Dedifferentiated amniotic fluid mesenchymal stem cell (primary cell): ENCODE measurements at regions not wholly inside any gene's neighbourhood (a gene's known extent, or its start where the extent isn't known, plus 50 kb on each side); places are given as distances from the start of the nearest gene placed in this dataset.
"Not testable (repeated sequence)": the region's sequence is repeated elsewhere in the genome, so short reads cannot be mapped to it uniquely, and the experiment has no call there.

Experiments used
- DNase-seq: peaks from one replicate; pipeline ENCODE4 v3.0.0-alpha.2; 2016; ENCODE audit errors: extremely low spot score

- DNase-seq = no peak
Observed at GRCh38 chr14:105659935-105660527, 133.6 kb downstream of the TMEM121 start.

- no peak for DNase-seq
Observed at GRCh38 chr14:105660816-105661531, 134.6 kb downstream of the TMEM121 start.

- not testable (repeated sequence) for DNase-seq
Observed at GRCh38 chr14:105662043-105662442, 135.7 kb downstream of the TMEM121 start.

GRCh38 chr14:105662592-105662991 is 136.2 kb downstream of the TMEM121 start:
- DNase-seq = not testable (repeated sequence)

GRCh38 chr14:105663323-105663722 is 136.9 kb downstream of the TMEM121 start:
- not testable (repeated sequence) for DNase-seq

GRCh38 chr14:105663818-105664596 is 137.6 kb downstream of the TMEM121 start:
- not testable (repeated sequence) for DNase-seq

- DNase-seq = no peak
Observed at GRCh38 chr14:105664691-105665090, 138.3 kb downstream of the TMEM121 start.

- DNase-seq = no peak
Observed at GRCh38 chr14:105665247-105665950, 139.0 kb downstream of the TMEM121 start.

- no peak for DNase-seq
Observed at GRCh38 chr14:105665951-105666277, 139.5 kb downstream of the TMEM121 start.

- DNase-seq = no peak
Observed at GRCh38 chr14:105666420-105666819, 140.0 kb downstream of the TMEM121 start.

GRCh38 chr14:105666991-105667662 is 140.7 kb downstream of the TMEM121 start:
- not testable (repeated sequence) for DNase-seq

GRCh38 chr14:105667663-105668020 is 141.3 kb downstream of the TMEM121 start:
- DNase-seq = not testable (repeated sequence)

GRCh38 chr14:105668021-105668420 is 141.6 kb downstream of the TMEM121 start:
- DNase-seq = not testable (repeated sequence)

- DNase-seq = not testable (repeated sequence)
Observed at GRCh38 chr14:105668471-105669230, 142.3 kb downstream of the TMEM121 start.

GRCh38 chr14:105669231-105669610 is 142.8 kb downstream of the TMEM121 start:
- not testable (repeated sequence) for DNase-seq

GRCh38 chr14:105669646-105670045 is 143.3 kb downstream of the TMEM121 start:
- DNase-seq = not testable (repeated sequence)

- DNase-seq = not testable (repeated sequence)
Observed at GRCh38 chr14:105672450-105673200, 146.2 kb downstream of the TMEM121 start.

- DNase-seq = not testable (repeated sequence)
Observed at GRCh38 chr14:105675433-105675832, 149.1 kb downstream of the TMEM121 start.

GRCh38 chr14:105675905-105676670 is 149.7 kb downstream of the TMEM121 start:
- DNase-seq = not testable (repeated sequence)
